ENCODE measurements at regions not wholly inside any gene's neighbourhood (a gene's known extent, or its start where the extent isn't known, plus 50 kb on each side); places are given as distances from the start of the nearest gene placed in this dataset.

- TF ChIP-seq TAF1 (IDR thresholded peaks at IDR 0.05; ENCODE audit: borderline replicate concordance, low read depth, low read length) (no peak), POLR2AphosphoS5 (IDR thresholded peaks at IDR 0.05; ENCODE audit: low read depth, low read length) (no peak)
Observed at GRCh38 chr10:113479346-113480080, 73.3 kb upstream of the HABP2 start.

All from GM12892 (cell line).